Esophagus muscularis mucosa (tissue), 3 donors: ENCODE measurements at regions not wholly inside any gene's neighbourhood (a gene's known extent, or its start where the extent isn't known, plus 50 kb on each side); places are given as distances from the start of the nearest gene placed in this dataset.

Source experiments
- POLR2A ChIP-seq: fragments of 450-650 bp; IDR thresholded peaks from one replicate; pipeline ENCODE4 v1.6.1; 2017; ENCODE audit warnings: antibody characterized with exemption, moderate library complexity, mild to moderate bottlenecking, low read depth
- POLR2AphosphoS5 ChIP-seq, 2 donors: sonication (generic); formaldehyde crosslinking; IDR thresholded peaks; one replicate each; pipeline ENCODE4 v1.6.1; 2017; ENCODE audit warnings: antibody characterized with exemption in 2 of 2
- TF ChIP-seq, protein P1 (sequence below), 3 experiments: fragments of 200-600 bp in 2 of 3; fragments of 450-650 bp in 1 of 3; sonication (generic) in 2 of 3; IDR thresholded peaks; one replicate each; pipeline ENCODE4 v1.5.1; 2017 to 2019; ENCODE audit warnings: antibody characterized with exemption in 3 of 3, mild to moderate bottlenecking in 2 of 3, moderate library complexity in 1 of 3

DNA sequence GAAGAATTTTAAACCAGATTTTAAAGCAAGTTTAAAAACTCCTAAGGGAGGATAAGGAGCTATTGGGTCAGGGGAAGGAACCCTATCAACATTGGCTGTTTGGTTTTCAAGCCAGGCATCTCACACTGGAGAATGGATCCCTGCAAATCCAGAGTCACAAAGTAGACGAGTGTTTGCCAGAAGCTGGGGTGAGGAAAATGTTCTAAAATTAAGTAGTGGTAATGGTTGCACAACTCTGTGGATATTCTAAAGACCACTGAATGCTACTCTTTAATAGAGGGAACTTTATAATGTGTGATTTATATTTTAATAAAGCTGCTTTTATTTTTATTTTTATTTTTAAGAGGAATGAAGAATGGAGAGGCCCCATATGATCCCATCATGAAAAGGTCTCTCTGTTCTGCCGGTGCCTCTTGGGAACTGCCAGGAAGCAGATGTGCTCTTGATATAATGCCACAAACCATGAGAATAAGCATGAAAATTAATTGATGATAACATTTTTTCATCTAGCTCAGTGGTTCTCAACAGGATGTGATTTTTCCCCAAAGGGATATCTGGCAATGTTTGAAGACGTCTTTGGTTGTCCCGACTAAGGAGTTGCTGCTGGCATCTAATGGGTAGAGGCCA is 379.0 kb upstream of the CNR1 start:
- TF ChIP-seq, protein P1, sequence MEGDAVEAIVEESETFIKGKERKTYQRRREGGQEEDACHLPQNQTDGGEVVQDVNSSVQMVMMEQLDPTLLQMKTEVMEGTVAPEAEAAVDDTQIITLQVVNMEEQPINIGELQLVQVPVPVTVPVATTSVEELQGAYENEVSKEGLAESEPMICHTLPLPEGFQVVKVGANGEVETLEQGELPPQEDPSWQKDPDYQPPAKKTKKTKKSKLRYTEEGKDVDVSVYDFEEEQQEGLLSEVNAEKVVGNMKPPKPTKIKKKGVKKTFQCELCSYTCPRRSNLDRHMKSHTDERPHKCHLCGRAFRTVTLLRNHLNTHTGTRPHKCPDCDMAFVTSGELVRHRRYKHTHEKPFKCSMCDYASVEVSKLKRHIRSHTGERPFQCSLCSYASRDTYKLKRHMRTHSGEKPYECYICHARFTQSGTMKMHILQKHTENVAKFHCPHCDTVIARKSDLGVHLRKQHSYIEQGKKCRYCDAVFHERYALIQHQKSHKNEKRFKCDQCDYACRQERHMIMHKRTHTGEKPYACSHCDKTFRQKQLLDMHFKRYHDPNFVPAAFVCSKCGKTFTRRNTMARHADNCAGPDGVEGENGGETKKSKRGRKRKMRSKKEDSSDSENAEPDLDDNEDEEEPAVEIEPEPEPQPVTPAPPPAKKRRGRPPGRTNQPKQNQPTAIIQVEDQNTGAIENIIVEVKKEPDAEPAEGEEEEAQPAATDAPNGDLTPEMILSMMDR (IDR thresholded peaks at IDR 0.05), result no peak
- TF ChIP-seq POLR2A (no peak), POLR2AphosphoS5 (IDR thresholded peaks at IDR 0.05) (no peak)
